BJ (cell line): ENCODE measurements at regions not wholly inside any gene's neighbourhood (a gene's known extent, or its start where the extent isn't known, plus 50 kb on each side); places are given as distances from the start of the nearest gene placed in this dataset.

Experiments used
- CTCF ChIA-PET: fragments of 350-600 bp; formaldehyde crosslinking; extraction: SDS; loops from one replicate; lab custom pipeline; 2021; ENCODE audit warnings: antibody characterized with exemption, inconsistent platforms; lab: Yijun Ruan, JAX
- POLR2A ChIA-PET: fragments of 300-600 bp; sonication (Branson Sonifier 250); formaldehyde crosslinking; extraction: SDS; loops from one replicate; lab custom pipeline; 2021; ENCODE audit warnings: antibody characterized with exemption; lab: Charles Lee
- DNase-seq: peaks from one replicate; pipeline ENCODE4 v3.0.0-alpha.2; 2011; ENCODE audit warnings: low read depth
- H3K27me3 ChIP-seq: 2 replicates; pipeline ENCODE4 v1.6.0; 2011; ENCODE audit warnings: low read length; ENCODE audit not compliant: control insufficient read depth, insufficient read depth
- H3K36me3 ChIP-seq: 2 replicates; pipeline ENCODE4 v1.5.1; 2011; ENCODE audit warnings: low read length; ENCODE audit not compliant: control insufficient read depth, insufficient read depth
- H3K4me3 ChIP-seq: 2 replicates; pipeline ENCODE4 v1.5.1; 2011; ENCODE audit warnings: low read depth, mild to moderate bottlenecking, control low read depth, low read length
- CTCF ChIP-seq: IDR thresholded peaks from 2 replicates; pipeline ENCODE4 v1.5.1; 2011; ENCODE audit warnings: low read depth, mild to moderate bottlenecking, control low read depth, inconsistent platforms, low read length, moderate library complexity; ENCODE audit not compliant: insufficient read depth

DNA sequence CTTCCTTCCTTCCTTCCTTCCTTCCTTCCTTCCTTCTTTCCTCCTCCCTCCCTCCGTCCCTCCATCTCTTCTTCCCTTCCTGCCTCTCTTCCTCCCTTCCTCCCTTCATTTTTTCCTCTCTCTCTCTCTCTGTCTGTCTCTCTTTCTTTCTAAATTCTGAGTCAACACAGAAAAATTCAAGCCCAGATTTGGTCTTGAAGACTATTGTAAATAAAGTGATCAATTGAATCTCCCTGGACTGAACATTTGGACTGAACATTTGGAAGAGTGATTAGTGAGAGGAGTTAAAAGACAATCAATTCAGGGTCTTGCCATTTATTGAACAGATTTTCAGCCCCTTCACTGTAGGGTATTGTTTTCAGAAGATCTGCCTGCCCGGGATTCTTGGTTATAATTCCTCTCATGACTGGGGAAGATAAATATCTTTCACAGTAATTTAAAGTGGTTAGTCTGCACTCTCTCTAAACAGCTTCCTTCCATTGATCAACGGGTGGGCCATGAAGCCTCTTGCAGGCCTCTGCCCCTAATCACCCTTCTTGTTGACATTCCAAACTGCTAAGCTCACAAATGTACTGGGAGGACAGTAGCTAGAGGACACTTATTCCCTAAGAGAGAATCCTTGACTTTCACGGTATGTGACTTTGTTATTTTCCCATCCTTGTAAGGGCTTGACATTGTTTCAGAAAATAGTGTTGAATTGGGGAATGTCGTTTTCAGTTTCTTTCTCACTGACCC lies 101.7 kb upstream of the BMP2 start:
- H3K27me3 ChIP-seq, result no peaks in the 10 kb centered on the region; the same call in 1 of the 2 replicates
- ChIA-PET POLR2A (no interaction called here), CTCF (interaction anchor here (0.7 kb wide), 1 partner anchor 24 kb away, joined by 3 read pairs; no protein-coding TSS in a partner anchor)
- no peak for DNase-seq
- no peak for TF ChIP-seq CTCF
- H3K4me3 ChIP-seq, result no peak overlapping the region
- H3K36me3 ChIP-seq, result no peaks in the 10 kb centered on the region

DNA sequence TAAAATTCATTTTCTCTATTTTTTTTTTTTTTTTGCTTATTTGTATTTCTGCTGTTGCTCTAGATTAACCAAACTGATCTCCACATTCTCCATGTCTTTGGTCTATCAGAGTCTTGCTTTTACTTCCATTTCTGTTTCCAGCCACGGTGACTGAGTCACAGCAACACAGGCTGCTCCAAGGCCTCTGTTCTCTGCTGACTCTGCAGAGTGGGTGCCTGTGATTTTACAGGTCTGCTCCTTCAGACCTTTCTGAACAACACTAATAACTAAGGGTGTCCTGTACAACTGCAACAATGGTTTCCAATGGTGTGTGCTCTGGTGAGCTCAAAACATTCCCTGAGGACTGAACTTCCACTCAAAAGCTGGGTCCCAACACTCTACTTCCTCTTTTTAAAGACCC lies 102.3 kb upstream of the BMP2 start:
- no peaks in the 10 kb centered on the region for H3K27me3 ChIP-seq
- CTCF ChIA-PET, result no interaction called here
- H3K36me3 ChIP-seq, result no peaks in the 10 kb centered on the region
- no peak for DNase-seq
- no peak overlapping the region for H3K4me3 ChIP-seq
- POLR2A ChIA-PET, result no interaction called here
- no peak for TF ChIP-seq CTCF

GRCh38 chr20:6664574-6664973 lies 102.9 kb upstream of the BMP2 start:
- DNase-seq, result no peak
- POLR2A ChIA-PET, result no interaction called here
- CTCF ChIA-PET, result no interaction called here
- no peaks in the 10 kb centered on the region for H3K36me3 ChIP-seq
- H3K4me3 ChIP-seq, result no peak overlapping the region
- no peaks in the 10 kb centered on the region for H3K27me3 ChIP-seq
- no peak for TF ChIP-seq CTCF

- Histone ChIP-seq H3K27me3 (no peaks in the 10 kb centered on the region), H3K36me3 (no peaks in the 10 kb centered on the region), H3K4me3 (no peak overlapping the region)
- TF ChIP-seq CTCF, result no peak
- ChIA-PET CTCF (no interaction called here), POLR2A (no interaction called here)
- DNase-seq, result no peak
Measured at GRCh38 chr20:6663751-6664388, 103.6 kb upstream of the BMP2 start.

DNA sequence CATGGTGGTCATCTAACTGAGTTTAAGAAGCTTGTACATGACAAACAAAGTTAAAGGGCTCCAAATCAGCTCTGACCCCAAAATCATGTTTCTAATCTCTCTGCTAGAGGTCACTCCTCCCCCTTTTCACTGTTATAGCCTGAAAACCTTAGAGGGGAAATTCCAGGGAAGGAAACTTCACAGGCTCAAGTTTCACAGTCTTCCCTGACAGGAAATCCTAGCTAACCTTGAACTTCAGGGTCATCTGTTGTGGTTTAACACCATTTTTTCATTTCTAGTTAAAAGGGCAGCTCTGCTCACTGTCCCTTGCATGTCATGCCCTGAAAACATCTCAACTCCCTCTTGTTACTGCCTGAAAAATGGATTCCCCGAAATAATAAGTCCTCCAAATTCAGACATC lies 104.4 kb upstream of the BMP2 start:
- TF ChIP-seq CTCF, result no peak
- CTCF ChIA-PET, result no interaction called here
- Histone ChIP-seq H3K4me3 (no peak overlapping the region), H3K36me3 (no peaks in the 10 kb centered on the region), H3K27me3 (no peaks in the 10 kb centered on the region)
- no peak for DNase-seq
- POLR2A ChIA-PET, result no interaction called here
